Thymus (tissue), 11 donors: ENCODE measurements at regions not wholly inside any gene's neighbourhood (a gene's known extent, or its start where the extent isn't known, plus 50 kb on each side); places are given as distances from the start of the nearest gene placed in this dataset.
"Not testable (repeated sequence)": the region's sequence is repeated elsewhere in the genome, so short reads cannot be mapped to it uniquely, and the experiment has no call there.

Experiments used
- DNase-seq, 9 donors: peaks; one replicate each; pipeline ENCODE4 v3.0.0-alpha.2; 2013; ENCODE audit warnings: low spot score in 9 of 9, low read depth in 6 of 9, missing footprints in 1 of 9
- H3K27ac ChIP-seq, 2 donors: one replicate each; pipeline ENCODE4 v1.5.1; 2013; ENCODE audit warnings: control low read depth in 1 of 2, low read depth in 1 of 2, low read length in 1 of 2, mild to moderate bottlenecking in 1 of 2, moderate library complexity in 1 of 2
- H3K27me3 ChIP-seq, 2 donors: one replicate each; pipeline ENCODE4 v1.5.1; 2013; ENCODE audit warnings: low read length in 1 of 2; ENCODE audit not compliant: control insufficient read depth in 2 of 2, insufficient read depth in 1 of 2
- H3K36me3 ChIP-seq, 2 donors: one replicate each; pipeline ENCODE4 v1.5.1; 2013; ENCODE audit warnings: low read length in 1 of 2, mild to moderate bottlenecking in 1 of 2, moderate library complexity in 1 of 2; ENCODE audit not compliant: control insufficient read depth in 2 of 2, insufficient read depth in 2 of 2
- H3K4me1 ChIP-seq, 2 donors: one replicate each; pipeline ENCODE4 v1.5.1; 2013; ENCODE audit warnings: low read length in 2 of 2; ENCODE audit not compliant: control insufficient read depth in 2 of 2, insufficient read depth in 2 of 2
- H3K4me3 ChIP-seq, 2 donors: one replicate each; pipeline ENCODE4 v1.5.1; 2013; ENCODE audit warnings: low read length in 2 of 2, control low read depth in 1 of 2, mild to moderate bottlenecking in 1 of 2
- H3K9me3 ChIP-seq, 2 donors: one replicate each; pipeline ENCODE4 v1.5.1; 2013; ENCODE audit warnings: low read length in 1 of 2, mild to moderate bottlenecking in 1 of 2; ENCODE audit not compliant: control insufficient read depth in 2 of 2, insufficient read depth in 1 of 2
- WGBS: extraction: QIAGEN DNeasy Blood & Tissue Kit; methylation state at CpG from one replicate; pipeline ENCODE4 v1.1.7; 2013; 5-methylcytosine and 5-hydroxymethylcytosine counted together
- donor health status: healthy.

- Histone ChIP-seq H3K27ac (no peak overlapping the region), H3K4me1 (peaks cover 8 to 13% of the 10 kb centered on the region in 2 donors), H3K27me3 (peaks cover 9 to 42% of the 10 kb centered on the region in 2 donors), H3K9me3 (peaks cover 0 to 4% of the 10 kb centered on the region in 2 donors), H3K4me3 (peak overlapping the region in 1 of 2 donors; percentile 36), H3K36me3 (no peaks in the 10 kb centered on the region)
- DNase-seq = no peak
- 72% methylated on average over 23 of the region's 23 CpGs for WGBS
Observed at GRCh38 chr17:77527836-77528505, 387.2 kb downstream of the SEC14L1 start.

- WGBS = 3% methylated on average over 66 of the region's 66 CpGs
- Histone ChIP-seq H3K4me1 (peaks cover 8 to 13% of the 10 kb centered on the region in 2 donors), H3K9me3 (peaks cover 0 to 7% of the 10 kb centered on the region in 2 donors), H3K36me3 (no peaks in the 10 kb centered on the region), H3K27ac (no peak overlapping the region), H3K27me3 (peaks cover 9 to 42% of the 10 kb centered on the region in 2 donors), H3K4me3 (peak overlapping the region in 1 of 2 donors; percentile 36)
- peak in 6 of 9 donors; percentile 5 to 55 (median 30) for DNase-seq
Observed at GRCh38 chr17:77528516-77529327, 388.0 kb downstream of the SEC14L1 start.

GRCh38 chr17:77529328-77529650, 388.5 kb downstream of the SEC14L1 start:
- Histone ChIP-seq H3K4me1 (peaks cover 8 to 13% of the 10 kb centered on the region in 2 donors), H3K27me3 (peaks cover 9 to 42% of the 10 kb centered on the region in 2 donors), H3K9me3 (peaks cover 0 to 13% of the 10 kb centered on the region in 2 donors), H3K4me3 (no peak overlapping the region), H3K36me3 (no peaks in the 10 kb centered on the region), H3K27ac (no peak overlapping the region)
- WGBS = 42% methylated on average over 7 of the region's 7 CpGs
- no peak for DNase-seq

- no peak for DNase-seq
- H3K27me3 ChIP-seq = peaks cover 9 to 46% of the 10 kb centered on the region in 2 donors
- WGBS = 96% methylated on average over 12 of the region's 12 CpGs
Observed at GRCh38 chr17:77530591-77530990, 389.8 kb downstream of the SEC14L1 start.

GRCh38 chr17:77531002-77531401, 390.2 kb downstream of the SEC14L1 start:
- Histone ChIP-seq H3K27ac (no peak overlapping the region), H3K4me3 (no peak overlapping the region), H3K27me3 (peaks cover 9 to 47% of the 10 kb centered on the region in 2 donors), H3K36me3 (no peaks in the 10 kb centered on the region), H3K9me3 (peaks cover 0 to 19% of the 10 kb centered on the region in 2 donors), H3K4me1 (peaks cover 8 to 13% of the 10 kb centered on the region in 2 donors)
- no peak for DNase-seq
- WGBS = 94% methylated on average over 6 of the region's 6 CpGs

More at GRCh38 chr17:77530591-77530990, 389.8 kb downstream of the SEC14L1 start:
- Histone ChIP-seq H3K9me3 (peaks cover 0 to 19% of the 10 kb centered on the region in 2 donors), H3K4me3 (no peak overlapping the region), H3K4me1 (peaks cover 8 to 13% of the 10 kb centered on the region in 2 donors), H3K36me3 (no peaks in the 10 kb centered on the region), H3K27ac (no peak overlapping the region)

GRCh38 chr17:77531641-77532040, 390.9 kb downstream of the SEC14L1 start:
- no peak for DNase-seq
- Histone ChIP-seq H3K27me3 (peaks cover 9 to 45% of the 10 kb centered on the region in 2 donors), H3K27ac (no peak overlapping the region), H3K9me3 (peaks cover 0 to 19% of the 10 kb centered on the region in 2 donors), H3K4me3 (no peak overlapping the region), H3K4me1 (peaks cover 8 to 13% of the 10 kb centered on the region in 2 donors), H3K36me3 (no peaks in the 10 kb centered on the region)
- 98% methylated on average over 6 of the region's 6 CpGs for WGBS

- H3K4me1 ChIP-seq, H3K4me3 ChIP-seq, DNase-seq, H3K27ac ChIP-seq, H3K36me3 ChIP-seq: not testable (repeated sequence)
- H3K9me3 ChIP-seq = peaks cover 0 to 19% of the 10 kb centered on the region in 2 donors
- WGBS = 96% methylated on average over 6 of the region's 6 CpGs
- H3K27me3 ChIP-seq = peaks cover 6 to 25% of the 10 kb centered on the region in 2 donors
Observed at GRCh38 chr17:77533697-77534096, 392.9 kb downstream of the SEC14L1 start.

- no peak overlapping the region for H3K4me3 ChIP-seq
- WGBS = 95% methylated on average over 5 of the region's 5 CpGs
- H3K27me3 ChIP-seq = peaks cover 5 to 21% of the 10 kb centered on the region in 2 donors
- H3K9me3 ChIP-seq = peaks cover 0 to 16% of the 10 kb centered on the region in 2 donors
- H3K4me1 ChIP-seq = peaks cover 0 to 2% of the 10 kb centered on the region in 2 donors
- H3K27ac ChIP-seq = no peak overlapping the region
- no peak for DNase-seq
- no peaks in the 10 kb centered on the region for H3K36me3 ChIP-seq
Observed at GRCh38 chr17:77534137-77534536, 393.4 kb downstream of the SEC14L1 start.

- H3K36me3 ChIP-seq = no peaks in the 10 kb centered on the region
- peaks cover 0 to 8% of the 10 kb centered on the region in 2 donors for H3K27me3 ChIP-seq
- no peaks in the 10 kb centered on the region for H3K4me1 ChIP-seq
- peaks cover 0 to 15% of the 10 kb centered on the region in 2 donors for H3K9me3 ChIP-seq
- WGBS = 35% methylated on average over 10 of the region's 10 CpGs
- no peak for DNase-seq
- no peak overlapping the region for H3K27ac ChIP-seq
- no peak overlapping the region for H3K4me3 ChIP-seq
Observed at GRCh38 chr17:77535435-77535834, 394.7 kb downstream of the SEC14L1 start.
